ENCODE measurements at regions not wholly inside any gene's neighbourhood (a gene's known extent, or its start where the extent isn't known, plus 50 kb on each side); places are given as distances from the start of the nearest gene placed in this dataset.
"Not testable (repeated sequence)": the region's sequence is repeated elsewhere in the genome, so short reads cannot be mapped to it uniquely, and the experiment has no call there.

- no peak overlapping the region for H3K4me2 ChIP-seq (ENCODE audit: low read length)
- H3K4me3 ChIP-seq (ENCODE audit: low read length): no peak overlapping the region
- H3K27me3 ChIP-seq (ENCODE audit: control insufficient read depth, insufficient read depth, low read length): no peaks in the 10 kb centered on the region
- no peaks in the 10 kb centered on the region for H3K9me3 ChIP-seq (replicated peaks; ENCODE audit: low read length)
- H3K9ac ChIP-seq (ENCODE audit: low read depth, low read length): no peak overlapping the region
- no peaks in the 10 kb centered on the region for H3K4me1 ChIP-seq (ENCODE audit: control insufficient read depth, insufficient read depth, low read length)
- no peaks in the 10 kb centered on the region for H3K36me3 ChIP-seq (ENCODE audit: insufficient read depth, low read length)
Measured at GRCh38 chr20:40896814-40897700, 131.6 kb upstream of the TOP1 start.

GRCh38 chr20:40899344-40899743 lies 129.3 kb upstream of the TOP1 start:
- Histone ChIP-seq H3K4me1 (ENCODE audit: control insufficient read depth, insufficient read depth, low read length) (no peaks in the 10 kb centered on the region), H3K9me3 (replicated peaks; ENCODE audit: low read length) (no peaks in the 10 kb centered on the region), H3K9ac (ENCODE audit: low read depth, low read length) (no peak overlapping the region), H3K4me2 (ENCODE audit: low read length) (no peak overlapping the region), H3K4me3 (ENCODE audit: low read length) (no peak overlapping the region), H3K27me3 (ENCODE audit: control insufficient read depth, insufficient read depth, low read length) (no peaks in the 10 kb centered on the region), H3K36me3 (ENCODE audit: insufficient read depth, low read length) (no peaks in the 10 kb centered on the region)

DNA sequence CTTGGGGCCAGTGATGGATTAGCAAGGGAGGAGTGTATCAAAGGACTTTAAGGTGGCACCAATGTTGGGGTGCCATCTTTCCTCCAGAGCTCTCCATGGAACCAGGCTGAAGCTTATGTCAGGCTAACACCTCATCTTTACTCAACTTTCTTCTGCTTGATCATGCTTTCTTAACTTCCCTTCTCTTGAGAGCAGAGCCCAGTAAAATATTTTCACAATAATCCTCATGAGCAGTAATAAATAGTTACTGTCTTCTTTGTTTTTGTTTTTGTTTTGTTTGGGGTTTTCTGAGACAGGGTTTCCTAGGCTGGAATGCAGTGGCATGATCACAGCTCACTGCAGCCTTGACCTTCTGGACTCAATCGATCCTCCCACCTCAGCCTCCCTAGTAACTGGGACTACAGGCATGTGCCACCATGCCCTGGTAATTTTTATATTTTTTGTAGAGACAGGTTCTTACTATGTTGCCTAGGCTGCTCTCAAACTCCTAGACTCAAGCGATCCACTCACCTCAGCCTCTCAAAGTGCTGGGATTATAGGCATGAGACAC lies 127.9 kb upstream of the TOP1 start:
- H3K27me3 ChIP-seq (ENCODE audit: control insufficient read depth, insufficient read depth, low read length): no peaks in the 10 kb centered on the region
- no peak overlapping the region for H3K4me2 ChIP-seq (ENCODE audit: low read length)
- no peaks in the 10 kb centered on the region for H3K9me3 ChIP-seq (replicated peaks; ENCODE audit: low read length)
- no peak overlapping the region for H3K4me3 ChIP-seq (ENCODE audit: low read length)
- no peak overlapping the region for H3K9ac ChIP-seq (ENCODE audit: low read depth, low read length)
- no peaks in the 10 kb centered on the region for H3K4me1 ChIP-seq (ENCODE audit: control insufficient read depth, insufficient read depth, low read length)
- H3K36me3 ChIP-seq (ENCODE audit: insufficient read depth, low read length): no peaks in the 10 kb centered on the region

DNA sequence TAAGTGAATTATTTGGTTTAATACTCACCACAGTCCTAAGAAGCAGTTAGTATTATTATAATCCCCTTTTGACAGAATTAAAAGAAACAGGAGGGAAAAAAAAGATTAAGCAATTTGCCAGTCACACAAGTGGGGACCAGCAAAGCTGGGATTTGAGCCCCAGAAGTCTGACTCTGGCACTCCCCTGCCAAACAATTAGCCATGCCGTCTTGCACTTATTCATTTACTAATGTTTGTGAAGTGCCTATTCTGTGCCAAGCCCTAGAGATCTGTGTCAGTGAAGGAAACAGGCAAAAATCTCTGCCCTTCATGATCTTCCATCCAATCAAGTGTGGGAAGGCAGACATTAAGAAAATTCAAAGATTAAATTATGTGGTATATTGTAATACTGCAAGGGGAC lies 126.0 kb upstream of the TOP1 start:
- H3K9ac ChIP-seq (ENCODE audit: low read depth, low read length): no peak overlapping the region
- no peak overlapping the region for H3K4me2 ChIP-seq (ENCODE audit: low read length)
- no peak overlapping the region for H3K4me3 ChIP-seq (ENCODE audit: low read length)

DNA sequence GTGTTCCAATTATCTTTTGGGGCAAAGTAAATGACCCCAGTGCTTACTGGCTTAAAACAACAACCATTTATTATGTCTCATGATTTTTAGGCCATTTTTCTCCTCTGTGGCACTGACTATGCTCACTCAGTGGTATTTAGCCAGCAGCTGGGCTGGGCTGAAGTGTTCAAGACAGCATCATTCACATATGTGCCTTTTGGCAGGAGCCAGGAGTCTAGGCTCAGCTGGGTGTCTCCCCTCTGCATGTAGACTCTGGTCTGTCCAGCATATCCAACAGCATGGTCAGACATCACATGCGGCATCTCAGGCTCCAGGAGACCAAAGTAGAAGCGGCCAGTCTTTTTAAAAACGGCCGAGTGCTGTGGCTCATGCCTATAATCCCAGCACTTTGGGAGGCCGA lies 120.3 kb upstream of the TOP1 start:
- Histone ChIP-seq H3K4me2 (ENCODE audit: low read length) (no peak overlapping the region), H3K9me3 (replicated peaks; ENCODE audit: low read length) (no peaks in the 10 kb centered on the region), H3K36me3 (ENCODE audit: insufficient read depth, low read length) (no peaks in the 10 kb centered on the region), H3K27me3 (ENCODE audit: control insufficient read depth, insufficient read depth, low read length) (no peaks in the 10 kb centered on the region), H3K4me1 (ENCODE audit: control insufficient read depth, insufficient read depth, low read length) (no peaks in the 10 kb centered on the region), H3K4me3 (ENCODE audit: low read length) (no peak overlapping the region), H3K9ac (ENCODE audit: low read depth, low read length) (no peak overlapping the region)

More for the DNA sequence above, 126.0 kb upstream of the TOP1 start:
- no peaks in the 10 kb centered on the region for H3K4me1 ChIP-seq (ENCODE audit: control insufficient read depth, insufficient read depth, low read length)
- no peaks in the 10 kb centered on the region for H3K9me3 ChIP-seq (replicated peaks; ENCODE audit: low read length)
- H3K36me3 ChIP-seq (ENCODE audit: insufficient read depth, low read length): no peaks in the 10 kb centered on the region
- no peaks in the 10 kb centered on the region for H3K27me3 ChIP-seq (ENCODE audit: control insufficient read depth, insufficient read depth, low read length)

- not testable (repeated sequence) for H3K4me3 ChIP-seq (ENCODE audit: low read length); H3K9ac ChIP-seq (ENCODE audit: low read depth, low read length); H3K9me3 ChIP-seq (replicated peaks; ENCODE audit: low read length); H3K4me2 ChIP-seq (ENCODE audit: low read length); H3K36me3 ChIP-seq (ENCODE audit: insufficient read depth, low read length); H3K4me1 ChIP-seq (ENCODE audit: control insufficient read depth, insufficient read depth, low read length); H3K27me3 ChIP-seq (ENCODE audit: control insufficient read depth, insufficient read depth, low read length)
Measured at GRCh38 chr20:40909489-40909888, 119.1 kb upstream of the TOP1 start.

DNA sequence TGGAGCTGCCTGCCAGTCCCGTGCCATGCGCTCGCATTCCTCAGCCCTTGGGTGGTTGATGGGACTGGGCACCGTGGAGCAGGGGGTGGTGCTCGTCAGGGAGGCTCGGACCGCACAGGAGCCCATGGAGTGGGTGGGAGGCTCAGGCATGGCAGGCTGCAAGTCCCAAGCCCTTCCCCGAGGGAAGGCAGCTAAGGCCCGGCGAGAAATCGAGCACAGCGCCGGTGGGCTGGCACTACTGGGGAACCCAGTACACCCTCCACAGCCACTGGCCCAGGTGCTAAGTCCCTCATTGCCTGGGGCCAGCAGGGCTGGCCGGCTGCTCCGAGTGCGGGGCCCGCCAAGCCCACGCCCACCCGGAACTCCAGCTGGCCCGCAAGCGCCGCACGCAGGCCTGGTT lies 118.2 kb upstream of the TOP1 start:
- H3K9ac ChIP-seq (ENCODE audit: low read depth, low read length); H3K36me3 ChIP-seq (ENCODE audit: insufficient read depth, low read length); H3K4me1 ChIP-seq (ENCODE audit: control insufficient read depth, insufficient read depth, low read length); H3K4me2 ChIP-seq (ENCODE audit: low read length); H3K4me3 ChIP-seq (ENCODE audit: low read length); H3K27me3 ChIP-seq (ENCODE audit: control insufficient read depth, insufficient read depth, low read length); H3K9me3 ChIP-seq (replicated peaks; ENCODE audit: low read length): not testable (repeated sequence)

GRCh38 chr20:40911152-40911551 lies 117.5 kb upstream of the TOP1 start:
- not testable (repeated sequence) for H3K4me1 ChIP-seq (ENCODE audit: control insufficient read depth, insufficient read depth, low read length); H3K9ac ChIP-seq (ENCODE audit: low read depth, low read length); H3K4me3 ChIP-seq (ENCODE audit: low read length); H3K36me3 ChIP-seq (ENCODE audit: insufficient read depth, low read length); H3K27me3 ChIP-seq (ENCODE audit: control insufficient read depth, insufficient read depth, low read length); H3K4me2 ChIP-seq (ENCODE audit: low read length); H3K9me3 ChIP-seq (replicated peaks; ENCODE audit: low read length)

DNA sequence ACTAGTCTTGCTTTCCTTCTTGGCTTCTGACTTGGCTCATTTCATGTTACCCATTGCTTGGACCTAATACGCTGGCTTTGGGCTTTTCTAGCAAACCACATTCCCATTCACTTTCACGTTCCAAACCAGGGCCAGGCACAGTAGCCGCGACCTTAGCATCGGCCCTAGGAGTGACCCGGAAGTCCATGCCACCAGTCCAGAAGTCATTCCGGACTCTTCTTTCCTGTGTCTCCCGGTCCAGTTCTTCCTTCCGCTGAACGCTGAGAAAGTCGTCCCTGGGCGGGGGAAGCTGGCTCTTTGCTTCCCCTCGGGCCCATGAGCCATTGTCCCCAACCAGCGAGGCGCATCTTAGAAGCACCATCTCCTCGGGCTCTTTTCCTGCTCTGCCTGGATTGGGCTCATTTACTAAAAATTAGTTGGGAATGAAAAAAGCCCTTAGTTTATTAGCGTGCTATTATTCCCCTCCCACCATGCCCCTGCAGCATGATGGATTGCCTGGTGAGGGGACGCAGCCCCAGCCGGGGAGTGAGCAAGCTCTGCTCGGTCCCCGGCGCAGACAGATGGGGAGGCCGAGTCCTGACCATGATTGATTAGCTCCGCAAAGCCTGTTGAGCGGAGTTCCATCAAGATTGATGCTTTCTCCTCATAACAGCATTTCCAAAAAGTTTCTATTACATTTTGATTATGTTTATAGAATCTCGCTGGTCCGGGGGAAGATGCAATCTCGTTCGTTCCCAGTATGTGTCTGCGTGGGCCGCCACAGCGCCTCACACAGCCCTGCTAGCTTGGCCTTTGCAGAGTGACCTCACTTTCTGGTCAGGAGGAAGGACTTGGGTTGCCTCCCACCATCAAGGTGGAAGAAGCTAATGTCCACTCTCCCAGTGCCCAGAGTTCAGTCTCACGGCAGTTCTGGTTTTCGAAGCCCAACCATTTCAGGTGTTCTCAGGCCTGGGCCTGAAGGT lies 115.1 kb upstream of the TOP1 start:
- no peaks in the 10 kb centered on the region for H3K9me3 ChIP-seq (replicated peaks; ENCODE audit: low read length)
- H3K4me1 ChIP-seq (ENCODE audit: control insufficient read depth, insufficient read depth, low read length): no peaks in the 10 kb centered on the region
- no peak overlapping the region for H3K4me3 ChIP-seq (ENCODE audit: low read length)
- no peaks in the 10 kb centered on the region for H3K36me3 ChIP-seq (ENCODE audit: insufficient read depth, low read length)
- H3K27me3 ChIP-seq (ENCODE audit: control insufficient read depth, insufficient read depth, low read length): no peaks in the 10 kb centered on the region
- no peak overlapping the region for H3K9ac ChIP-seq (ENCODE audit: low read depth, low read length)
- H3K4me2 ChIP-seq (ENCODE audit: low read length): no peak overlapping the region

DNA sequence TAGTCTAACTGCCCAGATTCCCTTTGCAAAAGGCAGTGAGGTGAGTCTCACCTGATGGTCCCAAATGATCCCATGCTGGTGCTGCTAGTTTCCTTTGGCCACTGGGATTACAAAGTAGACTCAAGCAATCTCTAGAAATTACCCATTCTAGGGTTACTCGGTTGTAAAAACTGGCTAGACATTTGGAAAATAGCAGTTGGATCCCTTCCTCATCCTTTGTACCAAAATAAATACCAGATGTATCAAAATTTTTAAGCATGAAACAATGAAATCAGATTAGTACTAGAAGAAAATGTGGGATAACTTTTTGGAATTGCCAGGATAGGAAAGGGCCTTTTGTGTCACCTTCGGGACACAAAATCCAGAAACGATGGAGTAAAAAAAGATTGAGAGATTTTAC lies 112.9 kb upstream of the TOP1 start:
- Histone ChIP-seq H3K4me2 (ENCODE audit: low read length) (no peak overlapping the region), H3K9me3 (replicated peaks; ENCODE audit: low read length) (no peaks in the 10 kb centered on the region), H3K9ac (ENCODE audit: low read depth, low read length) (no peak overlapping the region), H3K36me3 (ENCODE audit: insufficient read depth, low read length) (no peaks in the 10 kb centered on the region), H3K4me1 (ENCODE audit: control insufficient read depth, insufficient read depth, low read length) (no peaks in the 10 kb centered on the region), H3K4me3 (ENCODE audit: low read length) (no peak overlapping the region), H3K27me3 (ENCODE audit: control insufficient read depth, insufficient read depth, low read length) (no peaks in the 10 kb centered on the region)

GRCh38 chr20:40916276-40916675 lies 112.3 kb upstream of the TOP1 start:
- H3K27me3 ChIP-seq (ENCODE audit: control insufficient read depth, insufficient read depth, low read length): no peaks in the 10 kb centered on the region
- no peaks in the 10 kb centered on the region for H3K9me3 ChIP-seq (replicated peaks; ENCODE audit: low read length)
- no peak overlapping the region for H3K4me2 ChIP-seq (ENCODE audit: low read length)
- no peaks in the 10 kb centered on the region for H3K36me3 ChIP-seq (ENCODE audit: insufficient read depth, low read length)
- no peak overlapping the region for H3K4me3 ChIP-seq (ENCODE audit: low read length)
- H3K9ac ChIP-seq (ENCODE audit: low read depth, low read length): no peak overlapping the region
- H3K4me1 ChIP-seq (ENCODE audit: control insufficient read depth, insufficient read depth, low read length): no peaks in the 10 kb centered on the region
